ENCODE measurements at regions not wholly inside any gene's neighbourhood (a gene's known extent, or its start where the extent isn't known, plus 50 kb on each side); places are given as distances from the start of the nearest gene placed in this dataset.

DNA sequence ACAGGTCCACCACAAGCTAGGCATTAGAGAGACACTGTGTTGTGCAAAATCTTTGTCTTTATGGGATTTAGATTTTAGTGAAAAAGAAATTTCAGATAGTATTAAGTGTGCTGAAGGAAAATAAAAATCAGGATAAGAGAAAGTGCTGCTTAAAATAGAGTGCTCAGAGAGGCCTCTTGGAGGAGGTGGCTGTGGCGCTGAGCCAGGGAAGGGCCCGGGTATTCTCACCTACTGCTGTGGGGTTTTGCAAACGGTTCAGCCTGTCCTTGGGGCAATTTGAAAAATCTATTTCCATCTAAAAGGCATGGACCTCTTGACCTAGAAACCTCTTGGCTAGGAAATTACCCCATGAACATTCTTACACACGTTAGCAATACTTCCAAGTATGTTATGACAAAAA, 267.7 kb downstream of the TJP1 start:
- no peaks in the 10 kb centered on the region for H3K79me1 ChIP-seq (ENCODE audit: low read length)
- H4K8ac ChIP-seq (ENCODE audit: low read depth, low read length) = no peak overlapping the region
- DNase-seq = peak in 1 of 2 donors; percentile 14
- no peak overlapping the region for H3K4me3 ChIP-seq (ENCODE audit: low read depth, low read length)
- no peak overlapping the region for H4K91ac ChIP-seq (ENCODE audit: low read depth, low read length)
- no peak overlapping the region for H2BK12ac ChIP-seq (ENCODE audit: low read length)
- no peak overlapping the region for H4K12ac ChIP-seq (ENCODE audit: low read depth, low read length)
- H3K4me1 ChIP-seq (ENCODE audit: control insufficient read depth in 1 of 2, insufficient read depth in 2 of 2, low read length in 2 of 2) = no peaks in the 10 kb centered on the region
- H2AFZ ChIP-seq (ENCODE audit: insufficient read depth, low read length, poor library complexity) = no peak overlapping the region
- no peak overlapping the region for H3K4me2 ChIP-seq (ENCODE audit: low read length)
- no peak overlapping the region for H2BK5ac ChIP-seq (ENCODE audit: low read depth, low read length, poor library complexity)
- no peak overlapping the region for H3K23ac ChIP-seq (ENCODE audit: low read length)
- no peaks in the 10 kb centered on the region for H3K27me3 ChIP-seq (ENCODE audit: insufficient read depth, low read length)
- H3K27ac ChIP-seq (ENCODE audit: low read depth, low read length) = no peak overlapping the region
- no CpG with 5 or more reads among the region's 4 CpGs for WGBS (ENCODE audit: extremely low coverage, insufficient coverage, insufficient read length)
- H3K4ac ChIP-seq (ENCODE audit: low read depth, low read length) = no peak overlapping the region
- no peak overlapping the region for H2AK5ac ChIP-seq (ENCODE audit: low read length)
- no peak overlapping the region for H3K18ac ChIP-seq (ENCODE audit: low read length)
- H3K9me3 ChIP-seq (ENCODE audit: insufficient read depth, low read depth, low read length) = no peaks in the 10 kb centered on the region
- H3K9ac ChIP-seq (ENCODE audit: low read length) = no peak overlapping the region
- H3K79me2 ChIP-seq (ENCODE audit: control insufficient read depth, insufficient read depth, low read length, poor library complexity) = no peaks in the 10 kb centered on the region
- no peak overlapping the region for H2BK120ac ChIP-seq (ENCODE audit: insufficient read depth, low read length, poor library complexity)
- no peaks in the 10 kb centered on the region for H3K36me3 ChIP-seq (ENCODE audit: control insufficient read depth in 1 of 2, insufficient read depth in 2 of 2, low read length in 2 of 2)
- H3K14ac ChIP-seq (ENCODE audit: low read length) = no peak overlapping the region

DNA sequence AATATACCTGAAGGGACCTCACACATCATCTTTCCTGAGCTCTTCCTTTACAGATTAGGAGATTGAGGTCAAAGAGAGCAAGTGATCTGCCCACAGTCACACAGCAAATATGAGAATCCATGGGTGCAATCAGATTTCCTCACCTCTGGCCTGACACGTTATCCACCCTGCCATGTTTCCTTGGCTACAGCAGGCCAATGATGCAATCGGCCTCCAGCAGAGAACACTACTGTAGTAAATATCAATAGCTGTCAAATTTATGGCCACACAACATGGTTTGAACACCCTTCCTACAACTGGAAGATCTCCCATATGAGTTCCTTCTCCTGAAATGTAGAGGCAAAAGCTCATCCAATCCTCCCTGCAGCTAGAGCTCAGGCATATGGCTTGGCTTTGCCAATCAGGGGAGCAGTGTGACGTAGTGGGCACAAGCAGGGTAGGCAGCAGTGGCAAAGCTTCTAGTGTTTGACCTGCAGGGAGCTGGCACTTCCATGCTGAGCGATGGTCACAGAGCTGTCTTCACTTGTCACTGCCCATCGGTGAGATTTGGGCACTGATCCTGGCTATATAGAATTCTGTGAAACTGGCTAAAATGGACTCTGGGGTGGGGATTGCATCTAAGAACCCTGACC, 271.3 kb downstream of the TJP1 start:
- Histone ChIP-seq H4K12ac (ENCODE audit: low read depth, low read length) (no peak overlapping the region), H3K79me2 (ENCODE audit: control insufficient read depth, insufficient read depth, low read length, poor library complexity) (no peaks in the 10 kb centered on the region), H4K8ac (ENCODE audit: low read depth, low read length) (no peak overlapping the region), H3K79me1 (ENCODE audit: low read length) (no peaks in the 10 kb centered on the region), H3K14ac (ENCODE audit: low read length) (no peak overlapping the region), H3K27me3 (ENCODE audit: insufficient read depth, low read length) (no peaks in the 10 kb centered on the region), H2AFZ (ENCODE audit: insufficient read depth, low read length, poor library complexity) (no peak overlapping the region), H3K27ac (ENCODE audit: low read depth, low read length) (no peak overlapping the region), H3K36me3 (ENCODE audit: control insufficient read depth in 1 of 2, insufficient read depth in 2 of 2, low read length in 2 of 2) (no peaks in the 10 kb centered on the region), H3K18ac (ENCODE audit: low read length) (no peak overlapping the region), H3K4me1 (ENCODE audit: control insufficient read depth in 1 of 2, insufficient read depth in 2 of 2, low read length in 2 of 2) (no peaks in the 10 kb centered on the region), H3K9me3 (ENCODE audit: insufficient read depth, low read depth, low read length) (no peaks in the 10 kb centered on the region), H2BK12ac (ENCODE audit: low read length) (no peak overlapping the region), H3K4me2 (ENCODE audit: low read length) (no peak overlapping the region), H2BK120ac (ENCODE audit: insufficient read depth, low read length, poor library complexity) (no peak overlapping the region), H3K9ac (ENCODE audit: low read length) (no peak overlapping the region), H4K91ac (ENCODE audit: low read depth, low read length) (no peak overlapping the region), H2AK5ac (ENCODE audit: low read length) (no peak overlapping the region), H2BK5ac (ENCODE audit: low read depth, low read length, poor library complexity) (no peak overlapping the region), H3K4me3 (ENCODE audit: low read depth, low read length) (no peak overlapping the region), H3K23ac (ENCODE audit: low read length) (no peak overlapping the region), H3K4ac (ENCODE audit: low read depth, low read length) (no peak overlapping the region)
- WGBS (ENCODE audit: extremely low coverage, insufficient coverage, insufficient read length) = no CpG with 5 or more reads among the region's 5 CpGs
- DNase-seq = peak in 1 of 2 donors; percentile 33

DNA sequence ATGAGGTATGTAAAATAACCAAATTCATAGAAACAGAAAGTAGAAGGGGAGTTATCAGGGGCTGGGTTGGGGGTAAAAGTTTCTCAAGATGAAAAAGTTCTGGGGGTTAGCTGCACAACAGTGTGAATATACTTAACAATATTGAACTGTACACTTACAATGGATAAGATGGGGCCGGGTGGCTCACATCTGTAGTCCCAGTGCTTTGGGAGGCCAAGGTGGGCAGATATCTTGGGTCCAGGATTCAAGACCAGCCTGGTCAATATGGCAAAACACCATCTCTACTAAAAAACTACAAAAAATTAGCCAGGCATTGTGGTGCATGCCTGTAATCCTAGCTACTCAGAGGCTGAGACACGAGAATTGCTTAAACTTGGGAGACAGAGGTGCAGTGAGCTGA, 274.3 kb downstream of the TJP1 start:
- H3K4me1 ChIP-seq (ENCODE audit: control insufficient read depth in 1 of 2, insufficient read depth in 2 of 2, low read length in 2 of 2) = no peaks in the 10 kb centered on the region
- no peak overlapping the region for H3K4ac ChIP-seq (ENCODE audit: low read depth, low read length)
- H2AFZ ChIP-seq (ENCODE audit: insufficient read depth, low read length, poor library complexity) = no peak overlapping the region
- H3K27ac ChIP-seq (ENCODE audit: low read depth, low read length) = no peak overlapping the region
- H2BK12ac ChIP-seq (ENCODE audit: low read length) = no peak overlapping the region
- no peak overlapping the region for H3K4me2 ChIP-seq (ENCODE audit: low read length)
- H3K4me3 ChIP-seq (ENCODE audit: low read depth, low read length) = no peak overlapping the region
- no peak overlapping the region for H2BK120ac ChIP-seq (ENCODE audit: insufficient read depth, low read length, poor library complexity)
- no peak overlapping the region for H3K9ac ChIP-seq (ENCODE audit: low read length)
- no peak for DNase-seq
- no CpG with 5 or more reads among the region's 2 CpGs for WGBS (ENCODE audit: extremely low coverage, insufficient coverage, insufficient read length)
- H4K8ac ChIP-seq (ENCODE audit: low read depth, low read length) = no peak overlapping the region
- H3K79me2 ChIP-seq (ENCODE audit: control insufficient read depth, insufficient read depth, low read length, poor library complexity) = no peaks in the 10 kb centered on the region
- no peaks in the 10 kb centered on the region for H3K36me3 ChIP-seq (ENCODE audit: control insufficient read depth in 1 of 2, insufficient read depth in 2 of 2, low read length in 2 of 2)
- H3K23ac ChIP-seq (ENCODE audit: low read length) = no peak overlapping the region
- H2AK5ac ChIP-seq (ENCODE audit: low read length) = no peak overlapping the region
- no peak overlapping the region for H3K14ac ChIP-seq (ENCODE audit: low read length)
- H3K27me3 ChIP-seq (ENCODE audit: insufficient read depth, low read length) = no peaks in the 10 kb centered on the region
- no peaks in the 10 kb centered on the region for H3K79me1 ChIP-seq (ENCODE audit: low read length)
- H2BK5ac ChIP-seq (ENCODE audit: low read depth, low read length, poor library complexity) = no peak overlapping the region
- no peak overlapping the region for H4K12ac ChIP-seq (ENCODE audit: low read depth, low read length)
- H3K18ac ChIP-seq (ENCODE audit: low read length) = no peak overlapping the region
- no peak overlapping the region for H4K91ac ChIP-seq (ENCODE audit: low read depth, low read length)
- H3K9me3 ChIP-seq (ENCODE audit: insufficient read depth, low read depth, low read length) = no peaks in the 10 kb centered on the region

- H3K18ac ChIP-seq (ENCODE audit: low read length) = no peak overlapping the region
These were observed 275.0 kb upstream of the NSMCE3 start for GRCh38 chr15:29544513-29545128.

More at GRCh38 chr15:29544513-29545128, 275.0 kb upstream of the NSMCE3 start:
- Histone ChIP-seq H2BK120ac (ENCODE audit: insufficient read depth, low read length, poor library complexity) (no peak overlapping the region), H2BK12ac (ENCODE audit: low read length) (no peak overlapping the region), H3K79me1 (ENCODE audit: low read length) (no peaks in the 10 kb centered on the region), H3K4me2 (ENCODE audit: low read length) (no peak overlapping the region), H3K14ac (ENCODE audit: low read length) (no peak overlapping the region), H3K9ac (ENCODE audit: low read length) (no peak overlapping the region), H3K4ac (ENCODE audit: low read depth, low read length) (no peak overlapping the region), H3K27ac (ENCODE audit: low read depth, low read length) (no peak overlapping the region), H3K79me2 (ENCODE audit: control insufficient read depth, insufficient read depth, low read length, poor library complexity) (no peaks in the 10 kb centered on the region), H2BK5ac (ENCODE audit: low read depth, low read length, poor library complexity) (no peak overlapping the region), H3K36me3 (ENCODE audit: control insufficient read depth in 1 of 2, insufficient read depth in 2 of 2, low read length in 2 of 2) (no peaks in the 10 kb centered on the region), H3K9me3 (ENCODE audit: insufficient read depth, low read depth, low read length) (peaks cover 1% of the 10 kb centered on the region), H3K4me3 (ENCODE audit: low read depth, low read length) (no peak overlapping the region), H3K27me3 (ENCODE audit: insufficient read depth, low read length) (no peaks in the 10 kb centered on the region), H4K91ac (ENCODE audit: low read depth, low read length) (no peak overlapping the region), H3K23ac (ENCODE audit: low read length) (no peak overlapping the region), H4K12ac (ENCODE audit: low read depth, low read length) (no peak overlapping the region), H3K4me1 (ENCODE audit: control insufficient read depth in 1 of 2, insufficient read depth in 2 of 2, low read length in 2 of 2) (no peaks in the 10 kb centered on the region), H4K8ac (ENCODE audit: low read depth, low read length) (no peak overlapping the region), H2AFZ (ENCODE audit: insufficient read depth, low read length, poor library complexity) (no peak overlapping the region), H2AK5ac (ENCODE audit: low read length) (no peak overlapping the region)
- no CpG with 5 or more reads among the region's 7 CpGs for WGBS (ENCODE audit: extremely low coverage, insufficient coverage, insufficient read length)
- DNase-seq = peak; percentile 7 to 69
